ENCODE measurements at regions not wholly inside any gene's neighbourhood (a gene's known extent, or its start where the extent isn't known, plus 50 kb on each side); places are given as distances from the start of the nearest gene placed in this dataset.

GRCh38 chr2:217063238-217063755 is 203.4 kb upstream of the TNP1 start:
- H3K4me3 ChIP-seq, result no peak overlapping the region
- TF ChIP-seq CTCF (conservative IDR thresholded peaks at IDR 0.05), result no peak
- TF ChIP-seq EZH2 (IDR thresholded peaks at IDR 0.05; ENCODE audit: low read depth), result no peak
- H3K27ac ChIP-seq, result no peak overlapping the region
- H3K9me2 ChIP-seq (ENCODE audit: insufficient read depth), result no peaks in the 10 kb centered on the region
- H3K36me3 ChIP-seq (ENCODE audit: low read depth), result no peaks in the 10 kb centered on the region
- intact Hi-C loops (cut with micrococcal nuclease; ENCODE audit: unreplicated experiment), result no loop called here
- no TSS peak for BruUV-seq (replicated peaks)
- H3K9me3 ChIP-seq (ENCODE audit: insufficient read depth, low read depth), result peaks cover 3% of the 10 kb centered on the region; the same call in 1 of the 2 replicates
- peaks cover 9% of the 10 kb centered on the region; the same call in 1 of the 2 replicates for H3K4me1 ChIP-seq (replicated peaks; ENCODE audit: insufficient read depth)
- H4K20me1 ChIP-seq (ENCODE audit: insufficient read depth), result no peaks in the 10 kb centered on the region
- H3K4me2 ChIP-seq, result no peak overlapping the region
- peaks cover 13% of the 10 kb centered on the region; the same call in 1 of the 2 replicates for H3F3A ChIP-seq (ENCODE audit: insufficient read depth, low read depth)
- no peak overlapping the region for H2AFZ ChIP-seq
- POLR2A ChIA-PET (ENCODE audit: unreplicated experiment), result no interaction called here
- DNase-seq, result no peak
- H3K79me2 ChIP-seq (ENCODE audit: low read depth), result no peaks in the 10 kb centered on the region
- 0 out of 2 replicates have a peak, but pooled peaks cover 2% of the 10 kb centered on the region for H3K27me3 ChIP-seq (ENCODE audit: insufficient read depth, low read depth)
- CTCF ChIA-PET, result no interaction called here

GRCh38 chr2:217062768-217063167 is 202.9 kb upstream of the TNP1 start:
- BruUV-seq (replicated peaks), result no TSS peak
- Histone ChIP-seq H3K4me1 (replicated peaks; ENCODE audit: insufficient read depth) (peaks cover 9% of the 10 kb centered on the region; the same call in 1 of the 2 replicates), H3K36me3 (ENCODE audit: low read depth) (no peaks in the 10 kb centered on the region), H3K4me2 (no peak overlapping the region), H3K9me3 (ENCODE audit: insufficient read depth, low read depth) (peaks cover 2% of the 10 kb centered on the region; the same call in 1 of the 2 replicates), H3F3A (ENCODE audit: insufficient read depth, low read depth) (peaks cover 13% of the 10 kb centered on the region; the same call in 1 of the 2 replicates), H4K20me1 (ENCODE audit: insufficient read depth) (no peaks in the 10 kb centered on the region), H3K9me2 (ENCODE audit: insufficient read depth) (no peaks in the 10 kb centered on the region), H2AFZ (no peak overlapping the region), H3K27ac (no peak overlapping the region), H3K4me3 (no peak overlapping the region), H3K79me2 (ENCODE audit: low read depth) (no peaks in the 10 kb centered on the region), H3K27me3 (ENCODE audit: insufficient read depth, low read depth) (0 out of 2 replicates have a peak, but pooled peaks cover 5% of the 10 kb centered on the region)
- CTCF ChIA-PET, result interaction anchor here (0.6 kb wide), 1 partner anchor 1042 kb away, joined by 3 read pairs; no protein-coding TSS in a partner anchor
- intact Hi-C loops (cut with micrococcal nuclease; ENCODE audit: unreplicated experiment), result no loop called here
- POLR2A ChIA-PET (ENCODE audit: unreplicated experiment), result no interaction called here
- no peak for DNase-seq
- no peak for TF ChIP-seq CTCF (conservative IDR thresholded peaks at IDR 0.05)
- no peak for TF ChIP-seq EZH2 (IDR thresholded peaks at IDR 0.05; ENCODE audit: low read depth)

GRCh38 chr2:217061916-217062505 is 202.1 kb upstream of the TNP1 start:
- no TSS peak for BruUV-seq (replicated peaks)
- CTCF ChIA-PET, result interaction anchor here (0.6 kb wide), 1 partner anchor 1041 kb away, joined by 3 read pairs; no protein-coding TSS in a partner anchor
- Histone ChIP-seq H3K4me3 (no peak overlapping the region), H3K4me2 (no peak overlapping the region), H3K9me2 (ENCODE audit: insufficient read depth) (no peaks in the 10 kb centered on the region), H3K36me3 (ENCODE audit: low read depth) (no peaks in the 10 kb centered on the region), H3K27ac (no peak overlapping the region), H3K27me3 (ENCODE audit: insufficient read depth, low read depth) (0 out of 2 replicates have a peak, but pooled peaks cover 5% of the 10 kb centered on the region), H3K79me2 (ENCODE audit: low read depth) (no peaks in the 10 kb centered on the region), H3F3A (ENCODE audit: insufficient read depth, low read depth) (peaks cover 10% of the 10 kb centered on the region; the same call in 1 of the 2 replicates), H3K9me3 (ENCODE audit: insufficient read depth, low read depth) (no peaks in the 10 kb centered on the region), H4K20me1 (ENCODE audit: insufficient read depth) (no peaks in the 10 kb centered on the region), H3K4me1 (replicated peaks; ENCODE audit: insufficient read depth) (peaks cover 9% of the 10 kb centered on the region; the same call in 1 of the 2 replicates), H2AFZ (no peak overlapping the region)
- POLR2A ChIA-PET (ENCODE audit: unreplicated experiment), result no interaction called here
- intact Hi-C loops (cut with micrococcal nuclease; ENCODE audit: unreplicated experiment), result no loop called here
- no peak for TF ChIP-seq CTCF (conservative IDR thresholded peaks at IDR 0.05)
- TF ChIP-seq EZH2 (IDR thresholded peaks at IDR 0.05; ENCODE audit: low read depth), result no peak
- DNase-seq, result no peak

Measured in PC-9 (cell line).